ENCODE measurements at regions not wholly inside any gene's neighbourhood (a gene's known extent, or its start where the extent isn't known, plus 50 kb on each side); places are given as distances from the start of the nearest gene placed in this dataset.
"Not testable (repeated sequence)": the region's sequence is repeated elsewhere in the genome, so short reads cannot be mapped to it uniquely, and the experiment has no call there.

GRCh38 chr18:68153821-68154220, 561.1 kb downstream of the TMX3 start:
- not testable (repeated sequence) for TF ChIP-seq CTCF, POLR2A (IDR thresholded peaks at IDR 0.05)

All from Peyer's patch (tissue), 4 donors.